NCI-H2196 (cell line): ENCODE measurements at regions not wholly inside any gene's neighbourhood (a gene's known extent, or its start where the extent isn't known, plus 50 kb on each side); places are given as distances from the start of the nearest gene placed in this dataset.
"Not testable (repeated sequence)": the region's sequence is repeated elsewhere in the genome, so short reads cannot be mapped to it uniquely, and the experiment has no call there.

Experiments
- DNase-seq: peaks from one replicate; lab custom pipeline; 2025; ENCODE audit not compliant: unreplicated experiment; lab: John Stamatoyannopoulos, UW

GRCh38 chr4:62717154-62717553 lies 1517.0 kb downstream of the ADGRL3 start:
- no peak for DNase-seq

DNA sequence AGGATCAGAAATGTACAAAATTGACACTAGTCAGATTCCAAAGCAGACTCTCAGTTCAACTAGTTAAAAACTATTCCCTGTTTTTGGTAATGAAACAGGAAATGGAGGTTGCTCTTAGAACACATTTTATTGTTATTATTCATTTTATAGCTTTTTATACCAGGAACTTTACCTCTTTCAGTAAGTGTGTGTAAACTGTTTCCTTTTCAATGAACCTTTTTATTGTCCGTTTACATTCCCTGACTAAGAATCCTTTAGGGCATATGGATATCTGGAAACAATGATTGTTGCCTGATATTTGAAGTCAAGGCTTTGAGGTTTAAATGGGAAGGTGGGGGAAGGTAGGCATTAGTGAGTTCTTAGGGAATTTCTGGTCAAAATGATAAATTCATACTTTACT lies 1511.4 kb downstream of the ADGRL3 start:
- DNase-seq, result no peak

- peak; percentile 9 for DNase-seq
Measured at GRCh38 chr4:62709618-62710252, 1509.6 kb downstream of the ADGRL3 start.

DNA sequence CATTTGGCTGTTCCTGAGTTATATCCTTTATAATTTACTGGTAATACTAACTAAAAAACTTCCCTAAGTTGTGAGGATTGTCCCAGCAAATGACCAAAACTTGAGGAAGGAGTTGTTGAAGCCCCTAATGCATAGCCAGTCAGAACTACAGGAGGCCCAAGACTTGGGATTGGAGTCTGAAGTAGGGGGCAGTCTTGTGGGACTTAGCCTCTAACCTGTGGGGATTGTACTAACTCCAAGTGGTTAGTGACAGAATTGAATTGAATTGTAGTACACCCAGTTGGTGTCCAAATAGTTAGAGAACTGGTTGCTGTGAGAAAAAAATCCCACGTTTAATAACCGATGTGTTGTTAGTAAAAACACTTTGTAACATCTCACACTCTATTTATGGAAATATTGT lies 1506.3 kb downstream of the ADGRL3 start:
- DNase-seq, result no peak

- no peak for DNase-seq
Measured at GRCh38 chr4:62683799-62684566, 1483.9 kb downstream of the ADGRL3 start.

- no peak for DNase-seq
Measured at GRCh38 chr4:62676962-62677361, 1476.8 kb downstream of the ADGRL3 start.

DNA sequence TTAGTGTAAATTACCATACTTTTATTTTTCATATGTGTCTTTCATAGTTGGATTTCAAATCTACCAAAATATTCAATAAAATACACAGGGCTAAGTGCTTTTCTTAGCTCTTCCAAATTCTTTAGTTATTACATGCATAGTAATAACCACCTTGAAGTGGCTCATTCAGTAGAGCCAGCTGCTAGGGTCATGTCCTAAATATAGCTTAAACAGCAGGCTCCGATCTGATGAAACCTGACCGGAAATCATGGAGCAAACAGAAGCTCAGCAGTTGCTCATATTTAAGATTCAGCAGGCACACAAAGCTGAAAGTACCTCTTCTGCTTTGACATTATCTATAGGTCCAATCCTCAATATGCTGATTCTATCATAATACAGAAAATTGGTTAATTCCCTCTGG lies 1470.4 kb downstream of the ADGRL3 start:
- no peak for DNase-seq

DNA sequence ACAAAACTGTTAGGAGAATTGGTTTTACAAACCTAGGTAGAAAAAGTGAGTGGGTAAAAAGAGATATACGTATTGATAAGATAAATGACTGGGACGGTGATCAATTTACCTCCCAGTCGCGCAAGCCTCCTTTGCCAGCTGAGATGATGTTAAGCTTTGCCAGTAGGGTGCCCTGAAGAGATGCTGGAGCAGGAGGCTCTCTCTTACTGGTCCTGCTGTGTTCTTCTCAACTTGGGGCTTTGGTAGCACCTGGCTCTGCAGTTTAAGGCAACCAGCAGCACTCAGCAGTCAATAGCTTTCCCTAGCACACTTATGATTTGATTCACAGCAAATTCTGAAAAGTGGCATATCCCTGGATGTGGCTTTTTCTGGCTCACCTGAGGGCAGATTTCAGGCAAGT lies 1461.7 kb downstream of the ADGRL3 start:
- DNase-seq, result no peak

- DNase-seq, result no peak
Measured at GRCh38 chr4:62656006-62656405, 1455.9 kb downstream of the ADGRL3 start.

GRCh38 chr4:62644372-62644771 lies 1444.2 kb downstream of the ADGRL3 start:
- no peak for DNase-seq

GRCh38 chr4:62640296-62640695 lies 1440.2 kb downstream of the ADGRL3 start:
- DNase-seq, result no peak

- no peak for DNase-seq
Measured at GRCh38 chr4:62627671-62628070, 1427.5 kb downstream of the ADGRL3 start.

- no peak for DNase-seq
Measured at GRCh38 chr4:62627141-62627540, 1427.0 kb downstream of the ADGRL3 start.

DNA sequence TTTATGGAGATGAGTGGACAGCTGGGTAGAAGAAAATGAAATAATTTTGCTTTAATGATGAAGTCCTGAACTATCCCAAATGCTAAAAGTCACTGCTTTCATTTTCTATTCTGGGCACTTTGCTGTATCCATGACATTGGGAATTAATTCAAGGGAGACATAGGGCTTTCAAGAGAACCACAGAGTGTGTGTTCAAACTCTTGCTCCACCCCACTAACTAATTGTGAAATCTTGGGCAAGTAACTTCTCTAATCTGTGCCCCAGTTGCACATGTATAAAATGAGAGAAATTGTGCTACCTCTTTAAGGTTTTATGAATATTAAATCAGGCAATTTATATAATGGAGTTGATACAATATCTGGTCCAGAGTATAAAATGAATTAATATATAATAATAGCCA lies 1422.0 kb downstream of the ADGRL3 start:
- DNase-seq, result no peak

DNA sequence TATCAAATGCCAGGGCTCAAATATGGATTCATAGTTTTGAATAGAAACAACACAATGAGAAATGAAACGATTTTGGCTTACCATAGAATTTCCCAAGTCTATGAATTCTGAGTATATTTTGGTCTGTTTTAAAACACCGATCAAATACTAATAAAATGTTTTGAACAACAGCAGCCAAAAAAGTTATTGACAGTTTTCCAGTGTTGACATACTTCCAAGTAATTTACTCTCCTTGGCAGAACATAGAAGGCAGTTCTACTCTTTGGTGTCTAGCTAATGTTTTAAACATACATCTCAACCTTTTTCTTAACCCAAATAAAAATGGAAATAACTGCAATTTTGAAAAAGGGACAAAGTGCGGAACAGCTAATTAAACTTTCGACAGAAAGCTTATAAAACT lies 1419.8 kb downstream of the ADGRL3 start:
- no peak for DNase-seq

DNA sequence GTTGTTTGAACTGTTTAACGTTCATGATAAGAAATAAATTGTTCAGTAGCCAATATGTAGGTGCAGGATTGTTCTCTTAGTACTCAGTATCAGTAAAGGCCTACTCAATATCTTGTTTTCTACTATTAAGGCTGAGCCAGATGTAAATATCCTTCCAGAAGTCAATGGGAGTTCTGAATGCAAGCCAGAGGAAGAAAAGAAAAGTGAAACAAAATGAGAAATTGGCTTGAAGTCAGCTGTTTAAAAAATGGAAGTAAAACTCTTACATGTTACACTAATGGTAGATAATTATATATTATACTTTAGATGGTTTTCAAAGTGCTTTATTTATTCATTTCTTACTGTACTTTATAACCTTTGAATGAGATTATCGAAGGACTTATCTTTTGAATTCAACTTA lies 1417.9 kb downstream of the ADGRL3 start:
- no peak for DNase-seq

DNA sequence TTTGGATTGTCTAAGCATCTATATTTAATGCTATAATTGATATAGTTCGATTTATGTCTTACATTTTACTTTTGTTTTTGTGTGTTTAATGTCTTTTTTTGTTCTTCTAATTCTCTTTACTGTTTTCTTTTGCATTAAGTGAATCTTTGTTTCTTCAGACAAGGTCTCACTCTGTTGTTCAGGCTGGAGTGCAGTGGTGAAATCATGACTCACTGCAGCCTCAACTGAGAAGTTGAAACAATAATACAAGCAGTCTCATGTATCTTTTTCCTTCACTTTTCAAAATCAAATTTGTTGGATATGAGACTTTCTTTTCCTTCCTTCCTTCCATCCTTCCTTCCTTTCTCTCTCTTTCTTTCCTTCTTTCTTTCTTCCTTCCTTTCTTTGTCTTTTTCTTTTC lies 1401.6 kb downstream of the ADGRL3 start:
- DNase-seq, result no peak

- not testable (repeated sequence) for DNase-seq
Measured at GRCh38 chr4:62595265-62595664, 1395.1 kb downstream of the ADGRL3 start.

GRCh38 chr4:62591756-62592155 lies 1391.6 kb downstream of the ADGRL3 start:
- no peak for DNase-seq

DNA sequence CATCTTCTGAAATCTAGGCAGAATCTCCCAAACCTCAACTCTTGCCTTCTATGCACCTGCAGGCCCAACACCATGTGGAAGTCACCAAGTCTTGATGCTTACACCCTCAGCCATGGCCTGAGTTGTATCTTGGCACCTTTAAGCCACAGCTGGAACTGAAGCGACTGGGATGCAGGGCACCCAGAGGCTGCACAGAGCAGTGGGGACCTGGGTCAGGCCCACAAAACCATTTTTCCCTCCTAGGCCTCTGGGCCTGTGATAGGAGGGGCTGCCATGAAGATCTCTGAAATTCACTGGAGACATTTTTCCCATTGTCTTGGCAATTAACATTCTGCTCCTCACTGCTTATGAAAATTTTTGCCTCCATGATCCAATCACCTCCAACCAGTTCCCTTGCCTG lies 1388.5 kb downstream of the ADGRL3 start:
- DNase-seq, result no peak

DNA sequence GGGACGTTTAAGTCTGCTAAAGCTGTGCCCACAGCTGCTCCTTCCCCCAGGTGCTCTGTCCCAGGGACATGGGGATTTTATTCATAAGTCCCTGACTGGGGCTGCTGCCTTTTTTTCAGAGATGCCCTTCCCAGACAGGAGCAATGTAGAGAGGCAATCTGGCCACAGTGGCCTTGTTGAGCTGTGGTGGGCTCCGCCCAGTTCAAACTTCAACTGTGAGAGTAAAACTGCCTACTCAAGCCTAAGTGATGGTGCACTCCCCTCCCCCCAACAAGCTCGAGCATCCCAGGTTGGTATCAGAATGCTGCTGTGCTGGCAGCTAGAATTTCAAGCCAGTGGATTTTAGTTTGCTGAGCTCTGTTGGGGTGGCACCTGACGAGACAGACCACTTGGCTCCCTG lies 1371.4 kb downstream of the ADGRL3 start:
- no peak for DNase-seq

- DNase-seq, result no peak
Measured at GRCh38 chr4:62560858-62561257, 1360.7 kb downstream of the ADGRL3 start.

GRCh38 chr4:62550121-62550520 lies 1350.0 kb downstream of the ADGRL3 start:
- no peak for DNase-seq
